ENCODE measurements at regions not wholly inside any gene's neighbourhood (a gene's known extent, or its start where the extent isn't known, plus 50 kb on each side); places are given as distances from the start of the nearest gene placed in this dataset.
"Not testable (repeated sequence)": the region's sequence is repeated elsewhere in the genome, so short reads cannot be mapped to it uniquely, and the experiment has no call there.

DNA sequence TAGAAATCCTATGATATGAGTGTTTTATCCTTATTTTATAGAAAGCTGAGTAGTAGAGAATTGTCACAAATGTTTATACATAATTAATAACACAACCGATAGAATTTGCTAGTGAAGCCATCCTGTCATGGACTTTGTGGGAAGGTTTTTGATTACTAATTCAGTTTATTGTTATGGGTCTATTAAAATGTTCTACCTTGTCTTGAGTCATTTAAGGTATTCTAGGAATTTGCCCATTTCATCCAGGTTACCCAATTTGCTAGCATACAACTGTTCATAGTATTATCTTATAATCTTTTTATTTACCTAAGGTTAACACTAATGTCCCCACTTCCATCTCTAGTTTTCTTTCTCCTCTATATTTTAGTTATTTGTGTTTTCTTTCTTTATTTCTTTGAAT, 553.1 kb upstream of the ATXN7L3B start:
- no peak for DNase-seq

DNA sequence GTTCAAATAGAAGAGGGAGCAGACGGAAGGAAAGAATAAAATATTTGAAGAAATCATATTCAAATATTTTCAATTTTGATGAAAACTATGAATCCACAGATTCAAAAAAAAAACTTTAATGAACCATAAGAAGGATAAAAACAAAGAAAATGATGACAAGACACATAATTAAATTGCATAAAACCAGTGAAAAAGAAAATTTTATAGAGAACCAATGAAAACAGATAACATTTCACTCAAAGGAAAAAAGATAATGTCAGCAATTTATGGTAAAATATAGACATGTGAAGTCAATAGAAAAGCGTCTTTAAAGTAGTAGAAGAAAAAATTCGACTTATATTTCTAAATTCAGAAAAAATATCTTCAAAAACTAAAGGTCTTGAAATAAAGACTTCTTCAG, 546.5 kb upstream of the ATXN7L3B start:
- DNase-seq, result no peak

- no peak for DNase-seq
These were observed 538.7 kb upstream of the ATXN7L3B start for GRCh38 chr12:73998894-73999293.

DNA sequence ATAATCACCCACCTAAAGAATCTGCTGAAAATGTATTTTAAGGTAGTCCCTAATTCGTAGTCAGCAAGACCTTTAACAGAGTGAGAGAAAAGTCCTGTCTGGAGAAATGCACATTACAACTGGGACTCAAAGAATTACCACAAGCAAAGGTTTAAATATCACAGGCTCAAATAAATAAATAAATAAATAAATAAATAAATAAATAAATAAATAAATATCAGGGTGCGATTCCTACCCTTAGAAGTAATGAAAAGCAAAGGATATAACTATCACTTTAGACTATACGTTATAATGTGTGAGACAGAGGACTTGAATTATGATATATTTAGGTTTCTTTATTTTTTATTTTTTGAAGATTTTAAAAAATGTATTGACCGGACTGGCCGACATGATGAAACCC, 522.5 kb upstream of the ATXN7L3B start:
- DNase-seq, result no peak

DNA sequence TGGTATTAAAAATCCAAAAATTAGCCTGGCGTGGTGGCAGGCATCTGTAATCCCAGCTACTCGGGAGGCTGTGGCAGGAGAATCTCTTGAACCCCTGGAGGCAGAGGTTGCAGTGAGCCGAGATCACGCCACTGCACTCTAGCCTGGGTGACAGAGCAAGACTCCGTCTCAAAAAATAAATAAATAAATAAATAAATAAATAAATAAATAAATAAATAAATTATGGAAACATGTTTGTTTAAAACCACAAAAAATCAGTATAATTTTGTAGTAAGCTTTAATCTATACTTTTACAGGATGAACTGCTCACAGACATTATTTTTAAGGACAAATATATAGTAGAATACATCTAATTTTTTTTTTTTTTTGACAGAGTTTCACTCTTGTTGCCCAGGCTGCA, 521.3 kb upstream of the ATXN7L3B start:
- not testable (repeated sequence) for DNase-seq

DNA sequence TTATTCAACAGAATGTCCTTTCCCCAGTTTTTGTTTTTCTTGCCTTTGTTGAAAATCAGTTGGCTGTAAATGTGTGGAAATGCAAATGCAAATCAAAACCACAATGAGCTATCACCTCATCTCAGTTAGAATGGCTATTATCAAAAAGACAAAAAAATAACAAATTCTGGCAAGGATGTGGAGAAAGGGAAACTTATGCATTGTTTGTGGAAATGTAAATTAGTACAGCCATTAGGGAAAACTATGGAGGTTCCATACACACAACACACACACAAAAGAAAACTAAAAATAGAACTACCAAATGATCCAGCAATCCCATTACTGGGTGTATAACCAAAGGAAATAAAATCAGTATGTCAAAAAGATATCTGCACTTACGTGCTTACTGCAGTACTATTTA, 518.8 kb upstream of the ATXN7L3B start:
- DNase-seq, result no peak

GRCh38 chr12:74021937-74022336, 515.7 kb upstream of the ATXN7L3B start:
- no peak for DNase-seq

DNA sequence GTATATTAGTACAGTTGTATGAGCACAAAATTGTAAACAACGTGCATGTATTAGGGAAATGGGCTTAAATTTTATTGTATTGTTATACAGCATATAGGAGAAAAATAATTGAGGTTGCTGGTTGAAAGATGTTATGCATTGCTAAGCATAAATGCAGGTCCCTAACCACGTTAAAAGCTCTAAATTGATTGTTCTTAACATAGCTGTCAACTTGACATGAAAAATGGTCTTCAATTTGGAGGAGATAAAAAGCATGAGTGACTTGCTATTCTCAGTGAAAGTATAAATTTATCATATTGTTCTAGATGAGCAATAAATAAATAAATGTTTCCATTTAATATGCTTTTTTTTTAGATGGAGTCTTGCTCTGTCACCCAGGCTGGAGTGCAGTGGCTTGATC, 506.6 kb upstream of the ATXN7L3B start:
- DNase-seq, result no peak

DNA sequence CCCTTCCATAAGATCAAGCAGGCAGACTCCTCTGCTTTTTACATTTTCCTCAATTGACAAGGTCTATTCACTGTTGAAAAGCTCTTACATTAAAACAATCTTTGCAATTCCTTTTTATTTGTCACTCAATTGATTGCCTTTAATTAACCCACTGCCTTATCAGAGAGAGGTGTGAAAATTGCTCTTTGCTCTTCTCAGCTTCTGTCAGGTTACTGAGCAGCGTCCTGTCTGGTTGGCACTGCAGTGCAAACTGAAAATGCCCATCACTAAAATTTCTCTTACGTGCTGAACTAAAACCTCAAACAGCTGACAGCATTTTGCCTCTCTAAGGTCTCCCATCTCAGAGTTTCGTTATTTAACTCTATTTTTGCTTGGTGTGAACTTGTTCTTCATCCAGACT, 504.1 kb upstream of the ATXN7L3B start:
- no peak for DNase-seq

- DNase-seq, result not testable (repeated sequence)
These were observed 498.5 kb upstream of the ATXN7L3B start for GRCh38 chr12:74039138-74039537.

- DNase-seq, result peak; percentile 1
These were observed 494.3 kb upstream of the ATXN7L3B start for GRCh38 chr12:74043343-74043742.

GRCh38 chr12:74049348-74049747, 488.3 kb upstream of the ATXN7L3B start:
- DNase-seq, result no peak

DNA sequence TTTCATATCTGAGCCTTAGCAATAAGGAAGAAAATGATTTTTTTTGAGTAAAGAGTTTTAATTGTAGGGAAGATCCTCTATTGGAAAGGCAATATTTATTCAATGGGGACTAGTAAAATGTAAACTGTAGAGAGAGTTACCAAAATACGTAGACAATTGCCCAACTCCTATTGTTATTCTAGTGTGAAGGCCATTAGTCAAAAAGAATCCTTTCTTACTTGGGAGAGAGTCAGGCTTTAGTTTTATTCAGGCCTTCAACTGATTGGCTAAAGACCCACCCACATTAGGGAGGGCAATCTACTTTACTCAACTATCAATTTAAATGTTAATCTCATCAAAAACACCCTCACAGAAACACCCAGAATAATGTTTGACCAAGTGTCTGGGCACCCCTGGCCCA, 485.8 kb upstream of the ATXN7L3B start:
- DNase-seq, result no peak

- DNase-seq, result no peak
These were observed 471.2 kb upstream of the ATXN7L3B start for GRCh38 chr12:74066476-74066875.

- DNase-seq, result no peak
These were observed 466.5 kb upstream of the ATXN7L3B start for GRCh38 chr12:74071182-74071581.

GRCh38 chr12:74076918-74077317, 460.7 kb upstream of the ATXN7L3B start:
- DNase-seq, result no peak

GRCh38 chr12:74105434-74105833, 432.2 kb upstream of the ATXN7L3B start:
- DNase-seq, result no peak

DNA sequence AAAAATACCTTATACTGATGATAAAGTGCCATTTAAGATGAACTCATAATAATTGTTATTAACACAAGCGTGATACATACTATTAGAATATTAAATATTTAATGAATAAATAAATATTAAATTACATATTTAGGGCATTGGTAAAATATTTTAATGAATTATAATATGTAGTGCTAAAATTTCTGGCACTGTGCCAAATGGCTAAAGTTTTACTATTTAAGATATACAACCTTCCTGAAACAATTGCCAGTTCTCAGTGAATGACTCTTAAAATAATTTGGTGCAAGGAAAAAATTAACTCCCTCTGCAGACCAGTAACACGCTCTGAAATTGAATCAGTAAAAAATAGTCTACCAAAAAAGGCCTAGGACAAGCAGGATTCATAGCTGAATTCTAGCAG, 428.9 kb upstream of the ATXN7L3B start:
- no peak for DNase-seq

- no peak for DNase-seq
These were observed 425.8 kb upstream of the ATXN7L3B start for GRCh38 chr12:74111688-74112360.

DNA sequence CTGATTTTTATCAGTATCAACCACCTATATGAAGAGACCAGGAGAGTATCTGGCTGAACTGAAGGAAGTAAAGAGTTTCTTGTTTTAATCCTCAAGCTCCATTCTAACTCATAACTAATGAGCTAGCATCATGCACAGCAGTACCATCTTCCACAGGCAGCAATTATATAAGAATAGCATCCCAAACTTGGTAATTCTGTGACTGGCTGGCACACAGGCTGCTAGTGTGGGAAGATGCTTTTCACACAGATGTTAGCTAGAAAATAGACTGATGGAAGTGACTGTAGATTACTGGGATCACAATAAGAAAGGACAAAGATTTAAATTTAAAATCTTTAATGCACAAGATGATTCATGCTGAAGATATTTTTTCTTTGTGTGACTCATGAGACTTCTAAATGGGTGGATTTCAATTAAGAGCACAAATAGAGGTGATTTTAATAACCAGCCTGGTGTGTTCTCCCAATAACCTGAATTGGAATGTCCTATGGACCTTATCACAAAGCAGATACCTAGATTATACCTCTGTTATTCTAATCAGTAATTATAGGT, 417.7 kb upstream of the ATXN7L3B start:
- DNase-seq, result no peak

- DNase-seq, result no peak
These were observed 417.0 kb upstream of the ATXN7L3B start for GRCh38 chr12:74120644-74121043.

DNA sequence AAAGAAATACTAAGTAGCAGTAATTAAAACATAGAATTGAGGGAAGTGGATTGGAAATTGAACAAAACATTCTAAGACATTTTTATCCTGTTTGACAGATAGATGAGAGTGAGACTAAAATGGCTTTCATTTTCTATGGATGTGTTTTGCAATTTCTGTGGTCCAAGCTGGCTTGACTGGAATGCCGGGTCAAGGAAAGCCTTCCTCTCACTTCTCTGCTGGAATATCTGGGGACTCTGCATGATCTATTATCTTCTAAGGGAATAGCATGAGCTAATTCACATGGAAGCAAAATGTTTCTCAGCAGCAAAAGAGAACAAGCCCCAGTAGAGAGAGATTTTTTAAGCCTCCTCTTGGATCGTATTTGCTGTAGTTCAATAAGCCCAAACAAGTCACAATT, 407.9 kb upstream of the ATXN7L3B start:
- no peak for DNase-seq

GRCh38 chr12:74144396-74144795, 393.2 kb upstream of the ATXN7L3B start:
- no peak for DNase-seq

GRCh38 chr12:74145328-74145727, 392.3 kb upstream of the ATXN7L3B start:
- no peak for DNase-seq

GRCh38 chr12:74148849-74149248, 388.8 kb upstream of the ATXN7L3B start:
- no peak for DNase-seq
